ENCODE measurements at regions not wholly inside any gene's neighbourhood (a gene's known extent, or its start where the extent isn't known, plus 50 kb on each side); places are given as distances from the start of the nearest gene placed in this dataset.

GRCh38 chr10:89889606-89890005 lies 188.2 kb downstream of the KIF20B start:
- no peak overlapping the region for H3K4me3 ChIP-seq (ENCODE audit: control insufficient read depth, low read depth, low read length)
- no peak for DNase-seq (ENCODE audit: low read depth)
- no peak for TF ChIP-seq CTCF (IDR thresholded peaks at IDR 0.05; ENCODE audit: control insufficient read depth, insufficient read depth, low read depth, low read length, missing control alignments)

DNA sequence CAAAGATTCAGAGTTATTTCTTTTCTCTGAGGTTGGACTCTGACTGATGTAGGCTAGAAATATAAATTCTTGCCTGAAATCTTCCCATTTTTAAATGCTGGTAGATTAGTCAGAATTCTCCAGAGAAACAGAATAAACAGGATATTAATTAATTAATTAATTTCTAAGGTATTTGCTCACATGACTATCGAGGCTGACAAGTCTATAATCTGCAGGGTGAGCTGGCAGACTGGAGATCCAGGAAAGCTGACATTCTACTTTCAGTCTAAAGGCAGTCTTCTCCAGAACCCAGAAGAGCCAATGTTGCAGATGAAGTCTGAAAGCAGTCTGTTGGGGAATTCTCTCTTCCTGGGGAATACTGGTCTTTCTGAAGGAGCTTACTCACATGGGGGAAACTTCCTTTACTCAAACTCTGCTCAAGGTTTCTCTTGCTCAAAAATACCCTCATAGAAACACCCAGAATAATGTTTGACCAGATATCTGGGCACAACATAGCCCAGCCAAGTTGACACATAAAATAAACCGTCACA lies 189.7 kb downstream of the KIF20B start:
- no peak for DNase-seq (ENCODE audit: low read depth)
- no peak for TF ChIP-seq CTCF (IDR thresholded peaks at IDR 0.05; ENCODE audit: control insufficient read depth, insufficient read depth, low read depth, low read length, missing control alignments)
- no peak overlapping the region for H3K4me3 ChIP-seq (ENCODE audit: control insufficient read depth, low read depth, low read length)

GRCh38 chr10:89894051-89894450 lies 192.7 kb downstream of the KIF20B start:
- DNase-seq (ENCODE audit: low read depth) = no peak
- no peak for TF ChIP-seq CTCF (IDR thresholded peaks at IDR 0.05; ENCODE audit: control insufficient read depth, insufficient read depth, low read depth, low read length, missing control alignments)
- H3K4me3 ChIP-seq (ENCODE audit: control insufficient read depth, low read depth, low read length) = no peak overlapping the region

- TF ChIP-seq CTCF (IDR thresholded peaks at IDR 0.05; ENCODE audit: control insufficient read depth, insufficient read depth, low read depth, low read length, missing control alignments) = no peak
- H3K4me3 ChIP-seq (ENCODE audit: control insufficient read depth, low read depth, low read length) = no peak overlapping the region
- no peak for DNase-seq (ENCODE audit: low read depth)
These were observed 199.2 kb downstream of the KIF20B start for GRCh38 chr10:89900554-89900953.

- no peak overlapping the region for H3K4me3 ChIP-seq (ENCODE audit: control insufficient read depth, low read depth, low read length)
- no peak for TF ChIP-seq CTCF (IDR thresholded peaks at IDR 0.05; ENCODE audit: control insufficient read depth, insufficient read depth, low read depth, low read length, missing control alignments)
- no peak for DNase-seq (ENCODE audit: low read depth)
These were observed 200.5 kb downstream of the KIF20B start for GRCh38 chr10:89901895-89902294.

DNA sequence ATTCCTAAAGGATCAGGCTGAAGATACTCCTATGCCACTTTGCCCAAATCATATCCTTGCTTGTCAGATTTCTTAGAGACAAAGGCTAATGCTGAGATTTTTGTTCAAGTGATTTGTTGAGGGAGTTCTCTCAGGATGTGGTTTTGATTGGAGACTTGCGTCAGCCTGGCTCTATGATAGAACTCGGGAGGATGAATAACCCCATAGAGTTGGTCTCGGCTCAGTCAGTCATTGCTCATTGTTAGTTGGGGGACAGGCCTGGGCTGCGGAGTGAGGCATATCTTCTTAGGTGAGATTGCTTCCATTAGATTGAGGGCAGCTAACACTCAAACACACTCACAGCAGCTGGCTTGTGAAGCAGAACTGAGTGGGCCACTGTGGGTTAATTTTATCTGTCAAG lies 203.4 kb downstream of the KIF20B start:
- H3K4me3 ChIP-seq (ENCODE audit: control insufficient read depth, low read depth, low read length) = no peak overlapping the region
- DNase-seq (ENCODE audit: low read depth) = no peak
- no peak for TF ChIP-seq CTCF (IDR thresholded peaks at IDR 0.05; ENCODE audit: control insufficient read depth, insufficient read depth, low read depth, low read length, missing control alignments)

- no peak for TF ChIP-seq CTCF (IDR thresholded peaks at IDR 0.05; ENCODE audit: control insufficient read depth, insufficient read depth, low read depth, low read length, missing control alignments)
- DNase-seq (ENCODE audit: low read depth) = no peak
- no peak overlapping the region for H3K4me3 ChIP-seq (ENCODE audit: control insufficient read depth, low read depth, low read length)
These were observed 208.4 kb downstream of the KIF20B start for GRCh38 chr10:89909752-89910151.

All from AG09309 (cell line).